HEK293 (cell line): ENCODE measurements at regions not wholly inside any gene's neighbourhood (a gene's known extent, or its start where the extent isn't known, plus 50 kb on each side); places are given as distances from the start of the nearest gene placed in this dataset.

ENCODE experiments used
- CTCF ChIA-PET: fragments of 350-600 bp; formaldehyde crosslinking; extraction: SDS; loops from one replicate; lab custom pipeline; 2021; ENCODE audit warnings: antibody characterized with exemption; lab: Yijun Ruan, JAX
- POLR2A ChIA-PET: fragments of 300-600 bp; formaldehyde crosslinking; extraction: SDS; loops from one replicate; lab custom pipeline; 2020; ENCODE audit warnings: antibody characterized with exemption, inconsistent platforms; lab: Yijun Ruan, JAX
- H3K27ac ChIP-seq: fragments of 200-500 bp; sonication (Bioruptor generic); 2 replicates; pipeline ENCODE4 v1.5.1; 2014; ENCODE audit warnings: low read depth, low read length, control low read depth, inconsistent platforms; ENCODE audit errors: extremely low read depth
- H3K36me3 ChIP-seq, 2 experiments: fragments of 200-500 bp in 1 of 2; sonication (Bioruptor generic) in 1 of 2; 1 replicate in 1 of 2; 2 replicates in 1 of 2; pipeline ENCODE4 v1.5.1; 2014 to 2017; ENCODE audit warnings: inconsistent platforms in 2 of 2, low read length in 2 of 2; ENCODE audit not compliant: control insufficient read depth in 2 of 2, insufficient read depth in 1 of 2
- H3K4me1 ChIP-seq: fragments of 200-500 bp; sonication (Bioruptor generic); 2 replicates; pipeline ENCODE4 v1.5.1; 2014; ENCODE audit warnings: mild to moderate bottlenecking, low read length, inconsistent platforms; ENCODE audit not compliant: control insufficient read depth, insufficient read depth
- H3K4me3 ChIP-seq: 2 replicates; pipeline ENCODE4 v1.5.1; 2011; ENCODE audit warnings: low read depth, mild to moderate bottlenecking, control low read depth, low read length, moderate library complexity
- H3K9me3 ChIP-seq: fragments of 200-500 bp; sonication (Bioruptor generic); 2 replicates; pipeline ENCODE4 v1.5.1; 2014; ENCODE audit warnings: low read depth, low read length, inconsistent platforms; ENCODE audit not compliant: control insufficient read depth, insufficient read depth
- KLF9 ChIP-seq: fragments of 450-650 bp; formaldehyde crosslinking; IDR thresholded peaks from 2 replicates; pipeline ENCODE4 v1.5.1; 2016; ENCODE audit warnings: missing biosample characterization, missing genetic modification characterization, low read depth
- OVOL3 ChIP-seq: fragments of 450-650 bp; formaldehyde crosslinking; IDR thresholded peaks from 2 replicates; pipeline ENCODE4 v1.5.1; 2016; ENCODE audit warnings: missing biosample characterization, missing genetic modification characterization
- ZNF138 ChIP-seq: fragments of 450-650 bp; formaldehyde crosslinking; IDR thresholded peaks from 2 replicates; pipeline ENCODE4 v1.5.1; 2016; ENCODE audit warnings: missing biosample characterization, missing genetic modification characterization, borderline replicate concordance
- ZNF16 ChIP-seq: fragments of 450-650 bp; formaldehyde crosslinking; IDR thresholded peaks from 2 replicates; pipeline ENCODE4 v1.5.1; 2016; ENCODE audit warnings: low read depth, missing biosample characterization, missing genetic modification characterization
- ZNF184 ChIP-seq: fragments of 450-650 bp; IDR thresholded peaks from 2 replicates; pipeline ENCODE4 v1.5.1; 2018; ENCODE audit warnings: missing biosample characterization, mild to moderate bottlenecking, missing genetic modification characterization
- ZNF202 ChIP-seq: fragments of 450-650 bp; formaldehyde crosslinking; IDR thresholded peaks from 2 replicates; pipeline ENCODE4 v1.5.1; 2016; ENCODE audit warnings: missing biosample characterization, missing genetic modification characterization, borderline replicate concordance
- ZNF426 ChIP-seq: fragments of 450-650 bp; formaldehyde crosslinking; IDR thresholded peaks from 2 replicates; pipeline ENCODE4 v1.5.1; 2017; ENCODE audit warnings: missing biosample characterization, missing genetic modification characterization, mild to moderate bottlenecking, inconsistent platforms, moderate library complexity
- ZNF449 ChIP-seq: fragments of 450-650 bp; formaldehyde crosslinking; IDR thresholded peaks from 2 replicates; pipeline ENCODE4 v1.5.1; 2017; ENCODE audit warnings: missing biosample characterization, mild to moderate bottlenecking, missing genetic modification characterization, moderate library complexity
- ZNF544 ChIP-seq: fragments of 450-650 bp; formaldehyde crosslinking; IDR thresholded peaks from 2 replicates; pipeline ENCODE4 v1.5.0; 2017; ENCODE audit warnings: missing biosample characterization, missing genetic modification characterization
- ZNF560 ChIP-seq: fragments of 450-650 bp; formaldehyde crosslinking; IDR thresholded peaks from 2 replicates; pipeline ENCODE4 v1.5.1; 2017; ENCODE audit warnings: missing biosample characterization, missing genetic modification characterization, borderline replicate concordance
- ZNF600 ChIP-seq: fragments of 450-650 bp; formaldehyde crosslinking; IDR thresholded peaks from 2 replicates; pipeline ENCODE4 v1.5.1; 2016; ENCODE audit warnings: missing biosample characterization, missing genetic modification characterization
- ZNF626 ChIP-seq: fragments of 450-650 bp; sonication (Bioruptor Pico); formaldehyde crosslinking; IDR thresholded peaks from 2 replicates; pipeline ENCODE4 v1.5.1; 2018; ENCODE audit warnings: missing biosample characterization, missing genetic modification characterization, inconsistent platforms
- ZNF692 ChIP-seq: fragments of 450-650 bp; formaldehyde crosslinking; IDR thresholded peaks from 2 replicates; pipeline ENCODE4 v1.5.1; 2016; ENCODE audit warnings: missing biosample characterization, missing genetic modification characterization
- TF ChIP-seq, protein P1 (sequence below): fragments of 450-650 bp; formaldehyde crosslinking; IDR thresholded peaks from 2 replicates; pipeline ENCODE4 v1.5.1; 2016; ENCODE audit warnings: missing biosample characterization, missing genetic modification characterization
- TF ChIP-seq, protein P2 (sequence below): fragments of 450-650 bp; formaldehyde crosslinking; IDR thresholded peaks from 2 replicates; pipeline ENCODE4 v1.5.1; 2016; ENCODE audit warnings: missing biosample characterization, missing genetic modification characterization, low read depth

DNA sequence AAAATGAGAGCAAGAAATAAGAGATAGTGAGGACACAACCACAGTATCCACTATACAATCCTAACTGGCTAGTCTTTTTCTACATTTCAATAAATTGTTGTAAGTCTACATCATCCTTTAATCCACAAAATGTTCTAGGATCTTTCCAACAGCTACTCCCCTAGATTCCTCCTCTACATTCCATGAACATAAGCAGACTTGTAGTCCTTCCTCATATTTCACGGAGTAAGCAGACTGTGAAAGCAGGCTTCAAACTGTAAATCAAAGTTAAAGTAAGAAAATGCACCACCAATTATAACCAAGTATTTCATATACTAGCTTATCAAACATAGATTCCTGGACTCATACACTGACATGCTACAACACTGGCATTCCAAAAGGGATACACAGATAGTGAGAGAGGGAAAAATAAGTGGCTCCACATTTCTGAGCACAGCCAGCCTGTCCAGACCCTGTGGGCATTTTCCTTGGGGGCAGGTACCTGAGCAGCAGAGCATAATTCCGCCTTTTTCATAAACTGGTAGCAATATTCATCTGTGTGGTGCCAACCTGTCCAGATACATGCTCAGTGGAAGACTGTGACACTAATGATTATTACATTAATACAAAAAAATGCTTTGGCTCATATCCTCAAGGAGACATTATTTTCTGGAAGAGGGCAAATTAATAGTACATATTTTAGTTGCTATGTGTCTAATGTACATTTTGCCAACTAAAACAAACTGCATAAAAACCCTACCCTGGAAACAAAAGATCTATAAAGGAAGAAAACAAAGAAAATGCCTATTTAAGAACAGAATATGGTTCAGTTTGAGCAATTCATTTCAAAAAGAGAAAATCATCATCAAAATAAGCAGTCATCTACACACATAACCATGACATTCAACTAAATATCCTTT lies 113.3 kb upstream of the FSCB start (continued):
- no peak for TF ChIP-seq ZNF449 (tag by site-specific recombination)
- no peak for TF ChIP-seq ZNF426
- no peak for TF ChIP-seq ZNF202 (tag by site-specific recombination)
- no peak for TF ChIP-seq ZNF626 (tag by site-specific recombination)
- no peak for TF ChIP-seq OVOL3 (tag by site-specific recombination)
- no peak for TF ChIP-seq ZNF600 (tag by site-specific recombination)
- TF ChIP-seq ZNF560 (tag by site-specific recombination), result no peak
- no peak for TF ChIP-seq ZNF138 (tag by site-specific recombination)

DNA sequence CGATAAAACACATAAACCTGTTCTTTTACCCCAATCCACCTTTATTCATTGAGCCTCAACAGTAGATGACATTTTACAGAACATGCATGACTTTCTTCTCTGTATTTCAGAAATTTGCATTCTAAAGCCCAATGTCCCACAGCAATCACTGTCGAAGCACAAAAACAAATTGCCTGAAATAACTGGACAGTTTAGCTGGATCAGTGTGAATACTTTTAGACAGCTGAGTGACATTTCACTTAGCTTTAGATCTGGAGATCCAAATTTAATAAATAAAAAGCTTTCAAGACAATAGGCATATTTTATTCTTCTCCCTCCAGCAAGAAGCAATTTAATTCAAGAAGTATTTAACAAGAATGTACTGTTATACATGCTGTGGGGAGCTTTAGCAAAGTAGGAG lies 109.1 kb upstream of the FSCB start:
- POLR2A ChIA-PET, result no interaction called here
- no peak for TF ChIP-seq ZNF544 (tag by site-specific recombination)
- TF ChIP-seq ZNF16, result no peak
- no peak for TF ChIP-seq ZNF692 (tag by site-specific recombination)
- TF ChIP-seq, protein P1, sequence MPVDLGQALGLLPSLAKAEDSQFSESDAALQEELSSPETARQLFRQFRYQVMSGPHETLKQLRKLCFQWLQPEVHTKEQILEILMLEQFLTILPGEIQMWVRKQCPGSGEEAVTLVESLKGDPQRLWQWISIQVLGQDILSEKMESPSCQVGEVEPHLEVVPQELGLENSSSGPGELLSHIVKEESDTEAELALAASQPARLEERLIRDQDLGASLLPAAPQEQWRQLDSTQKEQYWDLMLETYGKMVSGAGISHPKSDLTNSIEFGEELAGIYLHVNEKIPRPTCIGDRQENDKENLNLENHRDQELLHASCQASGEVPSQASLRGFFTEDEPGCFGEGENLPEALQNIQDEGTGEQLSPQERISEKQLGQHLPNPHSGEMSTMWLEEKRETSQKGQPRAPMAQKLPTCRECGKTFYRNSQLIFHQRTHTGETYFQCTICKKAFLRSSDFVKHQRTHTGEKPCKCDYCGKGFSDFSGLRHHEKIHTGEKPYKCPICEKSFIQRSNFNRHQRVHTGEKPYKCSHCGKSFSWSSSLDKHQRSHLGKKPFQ (tag by site-specific recombination), result no peak
- TF ChIP-seq, all 188 proteins: peak for 0
- Histone ChIP-seq H3K4me3 (no peak overlapping the region), H3K27ac (no peak overlapping the region), H3K9me3 (no peaks in the 10 kb centered on the region), H3K36me3 (no peaks in the 10 kb centered on the region), H3K4me1 (no peaks in the 10 kb centered on the region)
- CTCF ChIA-PET, result no interaction called here

- Histone ChIP-seq H3K27ac (no peak overlapping the region), H3K4me3 (no peak overlapping the region), H3K4me1 (no peaks in the 10 kb centered on the region), H3K9me3 (no peaks in the 10 kb centered on the region), H3K36me3 (no peaks in the 10 kb centered on the region)
- POLR2A ChIA-PET, result no interaction called here
- TF ChIP-seq, protein P2, sequence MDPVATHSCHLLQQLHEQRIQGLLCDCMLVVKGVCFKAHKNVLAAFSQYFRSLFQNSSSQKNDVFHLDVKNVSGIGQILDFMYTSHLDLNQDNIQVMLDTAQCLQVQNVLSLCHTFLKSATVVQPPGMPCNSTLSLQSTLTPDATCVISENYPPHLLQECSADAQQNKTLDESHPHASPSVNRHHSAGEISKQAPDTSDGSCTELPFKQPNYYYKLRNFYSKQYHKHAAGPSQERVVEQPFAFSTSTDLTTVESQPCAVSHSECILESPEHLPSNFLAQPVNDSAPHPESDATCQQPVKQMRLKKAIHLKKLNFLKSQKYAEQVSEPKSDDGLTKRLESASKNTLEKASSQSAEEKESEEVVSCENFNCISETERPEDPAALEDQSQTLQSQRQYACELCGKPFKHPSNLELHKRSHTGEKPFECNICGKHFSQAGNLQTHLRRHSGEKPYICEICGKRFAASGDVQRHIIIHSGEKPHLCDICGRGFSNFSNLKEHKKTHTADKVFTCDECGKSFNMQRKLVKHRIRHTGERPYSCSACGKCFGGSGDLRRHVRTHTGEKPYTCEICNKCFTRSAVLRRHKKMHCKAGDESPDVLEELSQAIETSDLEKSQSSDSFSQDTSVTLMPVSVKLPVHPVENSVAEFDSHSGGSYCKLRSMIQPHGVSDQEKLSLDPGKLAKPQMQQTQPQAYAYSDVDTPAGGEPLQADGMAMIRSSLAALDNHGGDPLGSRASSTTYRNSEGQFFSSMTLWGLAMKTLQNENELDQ (tag by site-specific recombination), result no peak
- TF ChIP-seq ZNF184 (tag by site-specific recombination) (no peak), KLF9 (tag by site-specific recombination) (no peak)
- CTCF ChIA-PET, result no interaction called here
Observed at GRCh38 chr14:44613061-44613712, 106.1 kb upstream of the FSCB start.
